Stromal cell of bone marrow (primary cell): ENCODE measurements at regions not wholly inside any gene's neighbourhood (a gene's known extent, or its start where the extent isn't known, plus 50 kb on each side); places are given as distances from the start of the nearest gene placed in this dataset.

Experiments used
- DNase-seq: peaks from one replicate; pipeline ENCODE4 v3.0.0-alpha.2; 2012; ENCODE audit warnings: low read depth

DNA sequence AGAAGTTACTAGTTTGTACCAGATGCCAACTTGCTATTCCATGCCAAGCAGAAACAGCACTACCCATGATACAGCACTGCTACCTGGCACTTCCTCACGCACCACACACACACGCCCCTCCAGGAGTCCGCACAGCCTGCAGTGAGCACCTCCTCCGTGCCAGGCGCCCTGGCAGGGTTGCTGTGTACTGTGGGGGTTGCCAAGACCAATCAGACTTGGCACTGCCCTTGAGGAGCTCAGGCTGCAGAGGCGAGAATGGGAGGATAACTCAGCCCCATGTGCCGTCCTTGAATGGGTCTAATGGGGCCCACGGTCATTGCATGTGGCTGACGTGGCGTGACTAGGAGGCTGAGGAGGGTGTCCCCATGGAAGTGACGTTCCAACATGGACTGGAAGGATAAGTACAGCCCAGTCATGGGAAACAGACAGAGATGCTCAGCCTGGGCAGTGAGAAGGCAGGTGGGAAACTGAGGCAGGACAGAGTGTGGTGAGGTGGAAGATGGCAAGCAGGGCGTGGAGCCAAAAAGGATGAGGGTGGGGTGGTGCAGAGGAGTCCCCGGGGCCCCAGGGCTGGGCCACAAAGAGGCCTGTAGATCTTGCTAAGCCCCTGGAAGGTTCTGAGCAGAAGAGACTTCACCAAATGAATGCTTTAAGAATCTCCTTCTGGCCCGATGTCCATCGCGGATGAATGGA lies 65.3 kb upstream of the C14orf180 start:
- DNase-seq, result no peak

- DNase-seq, result no peak
These were observed 64.3 kb upstream of the C14orf180 start for GRCh38 chr14:104515059-104515810.

GRCh38 chr14:104515811-104516780 lies 63.5 kb upstream of the C14orf180 start:
- DNase-seq, result no peak

- DNase-seq, result no peak
These were observed 62.7 kb upstream of the C14orf180 start for GRCh38 chr14:104516906-104517305.

DNA sequence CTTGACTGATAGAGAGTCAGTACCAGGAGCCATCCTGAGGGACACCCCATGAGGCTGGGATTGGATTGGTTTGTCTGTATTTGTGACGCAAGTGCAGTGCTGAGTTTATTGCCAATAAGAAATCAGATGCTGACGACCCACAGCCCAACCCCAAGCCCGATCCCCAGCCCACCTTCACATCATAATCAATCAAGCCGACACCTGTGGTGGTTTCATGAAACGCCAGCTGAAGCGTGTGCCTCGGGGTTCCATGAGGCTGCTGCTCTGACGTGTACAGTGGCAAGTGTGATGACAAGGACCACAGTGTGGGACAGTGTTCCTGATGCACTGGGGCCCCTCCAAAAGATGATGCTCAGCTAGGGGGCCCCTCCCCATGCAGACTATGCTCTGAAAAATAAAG lies 62.1 kb upstream of the C14orf180 start:
- no peak for DNase-seq

DNA sequence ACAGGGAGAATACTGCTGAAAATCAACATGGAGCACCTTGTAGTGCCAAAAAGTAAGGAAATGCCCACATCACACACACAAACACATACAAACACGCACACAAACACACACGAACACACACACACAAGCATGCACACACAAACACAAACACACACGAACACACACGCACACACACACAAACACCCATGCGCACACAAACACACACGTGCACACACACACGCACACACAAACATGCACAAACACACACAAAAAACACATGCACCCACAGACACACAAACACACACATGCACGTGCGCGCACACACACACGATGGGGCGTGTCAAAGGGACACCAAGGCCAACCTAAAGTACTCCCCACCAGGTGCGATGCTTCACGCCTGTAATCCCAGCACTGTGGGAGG lies 61.7 kb upstream of the C14orf180 start:
- no peak for DNase-seq

DNA sequence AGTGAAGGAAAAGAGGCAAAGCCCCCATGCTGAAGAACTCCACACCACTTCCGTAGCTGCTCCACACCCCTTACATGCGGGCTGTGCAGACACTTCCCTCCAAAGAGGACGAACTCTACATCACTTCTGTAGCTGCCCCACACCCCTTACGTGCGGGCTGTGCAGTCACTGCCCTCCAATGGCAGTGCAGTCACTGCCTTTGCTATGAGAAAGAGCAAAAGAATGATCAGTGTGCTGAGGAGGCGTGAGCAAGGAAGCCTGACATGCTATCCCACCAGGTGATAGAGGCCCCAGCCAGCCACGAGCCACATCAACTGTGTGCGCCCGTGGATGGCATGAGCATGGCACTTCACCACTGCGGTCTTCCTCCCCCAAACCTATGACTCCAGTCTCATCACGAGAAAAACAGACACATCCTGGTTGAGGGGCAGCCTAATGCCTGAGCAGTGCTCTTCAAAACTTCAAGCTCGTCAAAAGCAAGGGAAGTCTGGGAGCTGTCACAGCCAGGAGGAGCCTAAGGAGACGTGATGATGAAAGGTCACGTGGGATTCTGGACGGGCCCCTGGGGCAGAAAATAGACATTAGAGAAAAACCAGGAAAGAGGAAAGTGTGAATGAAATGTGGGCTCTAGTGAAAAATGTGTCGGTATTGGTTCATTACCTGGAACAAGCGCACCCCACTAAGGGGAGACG lies 60.8 kb upstream of the C14orf180 start:
- no peak for DNase-seq

GRCh38 chr14:104519721-104520120 lies 59.8 kb upstream of the C14orf180 start:
- DNase-seq, result no peak

GRCh38 chr14:104520620-104521410 lies 58.7 kb upstream of the C14orf180 start:
- no peak for DNase-seq

GRCh38 chr14:104521816-104522745 lies 57.5 kb upstream of the C14orf180 start:
- DNase-seq, result no peak

GRCh38 chr14:104522926-104523545 lies 56.5 kb upstream of the C14orf180 start:
- DNase-seq, result no peak

DNA sequence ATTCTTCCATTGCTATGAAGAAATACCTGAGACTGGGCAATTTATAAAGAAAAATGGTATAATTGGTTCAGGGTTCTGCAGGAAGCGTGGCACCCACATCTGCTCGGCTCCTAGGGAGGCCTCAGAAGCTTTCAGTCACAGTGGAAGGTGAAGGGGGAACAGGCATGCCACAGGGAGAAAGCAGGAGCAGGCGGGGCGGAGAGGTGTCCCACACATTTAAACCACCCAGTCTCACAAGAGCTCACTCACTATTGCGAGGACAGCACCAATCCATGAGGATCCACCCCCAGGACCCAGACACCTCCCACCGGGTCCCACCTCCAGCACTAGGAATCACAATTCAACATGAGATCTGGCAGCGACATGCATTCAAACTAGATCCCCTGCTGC lies 56.0 kb upstream of the C14orf180 start:
- DNase-seq, result no peak

DNA sequence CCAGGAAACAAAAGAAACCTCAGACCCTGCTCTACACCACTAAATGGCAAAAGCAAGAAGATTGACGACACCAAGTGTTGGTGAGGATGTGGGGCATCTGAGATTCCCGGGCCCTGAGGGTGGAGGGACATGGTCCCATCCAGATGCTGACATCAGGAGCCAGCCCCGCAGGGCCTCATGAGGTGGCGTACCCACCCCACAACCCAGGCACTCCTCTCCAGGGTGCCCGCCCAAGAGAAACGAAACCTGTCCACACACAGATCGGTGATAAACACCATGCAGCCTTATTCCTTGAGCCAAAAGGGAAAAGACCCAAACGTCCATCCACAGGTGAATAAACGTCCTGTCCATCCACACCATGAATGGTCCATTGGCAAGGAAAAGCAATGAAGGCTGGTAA lies 54.8 kb upstream of the C14orf180 start:
- DNase-seq, result no peak

- DNase-seq, result no peak
These were observed 52.6 kb upstream of the C14orf180 start for GRCh38 chr14:104526723-104527645.

- DNase-seq, result no peak
These were observed 51.6 kb upstream of the C14orf180 start for GRCh38 chr14:104527857-104528459.

GRCh38 chr14:104528496-104528895 lies 51.1 kb upstream of the C14orf180 start:
- DNase-seq, result no peak
